GDM1 (cell line): ENCODE measurements at regions not wholly inside any gene's neighbourhood (a gene's known extent, or its start where the extent isn't known, plus 50 kb on each side); places are given as distances from the start of the nearest gene placed in this dataset.
"Not testable (repeated sequence)": the region's sequence is repeated elsewhere in the genome, so short reads cannot be mapped to it uniquely, and the experiment has no call there.

Experiments
- DNase-seq: peaks from one replicate; lab custom pipeline; 2025; lab: John Stamatoyannopoulos, UW

DNA sequence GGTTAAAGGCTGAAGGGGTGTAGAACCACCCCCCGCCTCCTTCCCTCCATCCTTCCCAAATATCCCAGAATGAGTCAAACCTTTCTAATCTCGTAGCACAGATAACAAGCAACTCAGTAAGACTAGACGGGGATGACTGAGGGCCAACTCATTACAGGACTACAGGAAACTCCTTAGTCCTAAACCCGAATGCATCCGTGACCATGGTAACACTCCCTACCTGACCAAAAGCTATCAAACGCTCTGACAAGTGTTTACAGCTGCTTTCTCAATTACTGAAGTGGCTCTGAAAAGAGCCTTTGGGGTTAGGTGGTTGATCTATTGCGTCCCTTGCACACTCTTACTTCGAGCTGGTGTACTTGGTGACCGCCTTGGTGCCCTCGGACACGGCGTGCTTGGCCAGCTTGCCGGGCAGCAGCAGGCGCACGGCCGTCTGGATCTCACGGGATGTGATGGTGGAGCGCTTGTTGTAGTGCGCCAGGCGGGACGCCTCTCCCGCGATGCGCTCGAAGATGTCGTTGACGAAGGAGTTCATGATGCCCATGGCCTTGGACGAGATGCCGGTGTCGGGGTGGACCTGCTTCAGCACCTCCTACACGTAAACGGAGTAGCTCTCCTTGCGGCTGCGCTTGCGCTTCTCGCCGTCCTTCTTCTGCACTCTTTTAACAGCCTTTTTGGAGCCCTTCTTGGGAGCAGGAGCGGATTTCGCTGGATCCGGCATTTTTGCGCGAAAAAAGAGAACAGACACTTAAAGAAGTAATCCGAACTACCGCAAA lies 67.4 kb downstream of the FAM72B start:
- DNase-seq, result not testable (repeated sequence)

DNA sequence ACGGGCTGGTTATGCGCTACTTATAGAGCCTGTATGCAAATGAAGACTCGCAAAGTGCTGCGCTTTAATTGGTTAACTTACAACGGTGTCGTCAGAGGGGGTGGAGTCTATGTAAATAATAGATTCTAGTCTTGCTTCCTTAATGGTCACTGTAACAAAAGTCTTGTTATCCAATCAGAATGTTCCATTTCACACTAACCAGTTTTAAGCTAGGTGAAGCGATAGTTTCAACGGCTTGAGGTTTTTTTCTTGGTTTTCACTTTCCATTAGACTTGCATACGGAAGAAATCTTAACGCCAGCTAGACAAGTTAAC lies 66.9 kb downstream of the FAM72B start:
- not testable (repeated sequence) for DNase-seq

- DNase-seq, result not testable (repeated sequence)
Measured at GRCh38 chr1:121117622-121118479, 66.3 kb downstream of the FAM72B start.
